ENCODE measurements at regions not wholly inside any gene's neighbourhood (a gene's known extent, or its start where the extent isn't known, plus 50 kb on each side); places are given as distances from the start of the nearest gene placed in this dataset.
"Not testable (repeated sequence)": the region's sequence is repeated elsewhere in the genome, so short reads cannot be mapped to it uniquely, and the experiment has no call there.

- no peak for DNase-seq
Measured at GRCh38 chr13:50426927-50427326, 411.7 kb downstream of the KCNRG start.

- DNase-seq, result not testable (repeated sequence)
Measured at GRCh38 chr13:50427511-50427910, 412.3 kb downstream of the KCNRG start.

DNA sequence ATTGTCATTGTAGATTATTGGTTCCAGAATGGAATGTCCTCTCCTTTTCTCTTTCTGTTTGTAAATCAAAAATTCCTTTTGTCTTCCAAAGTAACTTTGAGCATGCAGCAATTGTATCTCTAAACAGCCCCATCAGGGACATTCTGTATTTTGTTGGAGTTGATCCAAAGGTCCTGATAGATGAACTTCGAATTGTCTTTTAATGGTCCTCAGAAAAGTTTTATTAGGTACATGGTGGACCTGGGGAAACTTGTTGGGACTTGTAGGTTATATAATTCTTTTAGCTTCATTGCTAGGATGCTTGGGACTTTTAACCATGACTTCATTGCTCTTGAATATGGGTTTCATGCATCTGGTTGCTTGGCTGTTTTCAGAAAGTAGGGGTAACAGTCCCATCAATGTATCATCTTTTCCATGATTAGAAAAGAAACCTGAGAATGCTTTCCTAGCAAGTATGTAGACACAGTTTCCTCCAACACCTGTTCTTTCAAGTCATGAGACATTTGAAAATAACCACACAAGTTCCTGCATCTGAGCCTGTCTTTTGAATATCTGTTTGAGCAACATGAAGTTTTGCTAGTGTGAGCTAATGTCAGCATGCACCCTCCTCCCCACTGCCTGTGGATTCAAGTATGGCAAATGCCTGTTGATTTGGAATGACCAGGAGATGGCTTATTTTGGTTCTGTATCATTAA, 413.1 kb downstream of the KCNRG start:
- no peak for DNase-seq

- no peak for DNase-seq
Measured at GRCh38 chr13:50435011-50435410, 408.5 kb downstream of the DLEU7 start.

GRCh38 chr13:50437252-50437651, 406.2 kb downstream of the DLEU7 start:
- DNase-seq, result no peak

- DNase-seq, result no peak
Measured at GRCh38 chr13:50438351-50438750, 405.1 kb downstream of the DLEU7 start.

GRCh38 chr13:50441130-50441529, 402.4 kb downstream of the DLEU7 start:
- DNase-seq, result no peak

GRCh38 chr13:50444726-50445125, 398.8 kb downstream of the DLEU7 start:
- DNase-seq, result no peak

GRCh38 chr13:50446611-50447010, 396.9 kb downstream of the DLEU7 start:
- DNase-seq, result no peak

GRCh38 chr13:50448535-50448998, 394.9 kb downstream of the DLEU7 start:
- DNase-seq, result no peak

GRCh38 chr13:50449465-50449864, 394.0 kb downstream of the DLEU7 start:
- no peak for DNase-seq

- no peak for DNase-seq
Measured at GRCh38 chr13:50450279-50450678, 393.2 kb downstream of the DLEU7 start.

- no peak for DNase-seq
Measured at GRCh38 chr13:50451609-50452008, 391.9 kb downstream of the DLEU7 start.

DNA sequence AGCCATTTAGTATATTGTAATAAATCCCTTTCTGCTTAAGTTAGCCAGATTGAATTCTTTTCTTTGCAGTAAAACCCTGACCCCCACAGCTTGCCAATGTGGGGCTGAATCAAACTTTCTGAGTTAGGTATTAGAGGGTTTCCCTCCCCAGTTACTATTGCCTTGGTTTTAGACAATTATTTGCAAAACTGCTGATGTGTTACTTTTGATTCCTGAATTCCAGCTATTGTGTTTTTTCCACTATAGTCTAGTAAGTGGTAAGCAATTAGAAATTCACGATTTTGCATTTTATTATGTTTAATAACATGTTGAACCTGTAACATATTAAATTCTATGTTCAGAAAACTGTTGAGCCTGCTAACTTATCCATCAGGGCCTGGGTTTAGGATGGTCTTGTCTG, 391.5 kb downstream of the DLEU7 start:
- no peak for DNase-seq

- no peak for DNase-seq
Measured at GRCh38 chr13:50452756-50453155, 390.7 kb downstream of the DLEU7 start.

DNA sequence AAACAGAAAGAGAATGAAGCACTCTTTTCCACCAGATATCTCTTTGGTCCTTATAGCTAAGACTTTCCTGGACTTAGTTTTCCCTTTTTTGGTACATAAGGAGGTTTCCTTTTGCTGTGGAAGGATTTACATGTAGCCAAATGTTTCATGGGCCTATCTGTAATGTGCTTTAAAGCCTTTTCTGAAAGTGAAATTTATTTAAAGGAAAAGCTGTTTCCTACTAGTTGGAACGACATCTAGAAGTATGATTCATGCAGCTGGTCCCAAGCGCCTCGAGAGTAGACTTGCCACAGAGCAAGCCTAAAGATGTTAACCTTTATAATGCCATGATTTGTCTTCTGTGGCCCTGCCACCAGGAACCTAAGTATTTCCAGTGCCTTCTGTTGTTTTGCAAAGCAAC, 390.3 kb downstream of the DLEU7 start:
- no peak for DNase-seq

GRCh38 chr13:50456111-50456510, 387.4 kb downstream of the DLEU7 start:
- DNase-seq, result no peak

- no peak for DNase-seq
Measured at GRCh38 chr13:50457415-50458393, 385.8 kb downstream of the DLEU7 start.

DNA sequence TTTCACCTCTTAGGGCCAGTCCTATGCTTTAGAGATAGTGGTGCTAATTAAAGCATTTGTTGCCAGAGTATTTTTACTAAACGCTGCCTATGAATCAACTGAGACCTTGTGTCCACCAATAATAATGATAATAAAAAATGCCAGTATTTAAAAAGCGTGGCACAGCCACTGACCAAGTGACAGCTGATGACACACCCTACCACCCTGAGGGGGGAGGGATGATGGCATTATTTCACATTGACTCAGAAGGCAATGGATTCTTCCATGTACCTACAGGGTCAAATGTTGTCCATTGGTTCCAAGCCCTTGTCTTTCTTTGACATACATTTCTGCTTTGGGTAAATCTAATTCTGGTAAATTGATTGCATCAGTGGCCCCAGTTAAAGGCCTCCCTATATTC, 384.4 kb downstream of the DLEU7 start:
- DNase-seq, result no peak

DNA sequence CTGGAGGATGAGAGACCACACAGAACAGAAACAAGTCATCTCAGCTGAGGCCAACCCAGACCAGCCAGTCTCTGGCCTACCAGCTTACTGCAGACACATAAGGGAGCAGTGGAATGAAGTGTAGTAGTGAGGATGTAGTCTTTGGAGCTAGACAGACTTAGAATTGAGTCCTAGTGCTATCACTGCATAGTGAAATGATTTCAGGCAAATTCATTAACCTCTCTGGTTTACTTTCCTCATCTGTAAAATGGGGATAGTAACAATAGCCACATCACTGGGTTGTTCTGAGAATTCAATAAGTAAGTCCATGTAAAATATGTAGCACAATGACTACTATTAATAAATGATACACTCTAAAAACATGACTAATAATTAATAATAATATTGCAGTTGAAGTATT, 383.8 kb downstream of the DLEU7 start:
- no peak for DNase-seq

- DNase-seq, result no peak
Measured at GRCh38 chr13:50460358-50460757, 383.1 kb downstream of the DLEU7 start.

DNA sequence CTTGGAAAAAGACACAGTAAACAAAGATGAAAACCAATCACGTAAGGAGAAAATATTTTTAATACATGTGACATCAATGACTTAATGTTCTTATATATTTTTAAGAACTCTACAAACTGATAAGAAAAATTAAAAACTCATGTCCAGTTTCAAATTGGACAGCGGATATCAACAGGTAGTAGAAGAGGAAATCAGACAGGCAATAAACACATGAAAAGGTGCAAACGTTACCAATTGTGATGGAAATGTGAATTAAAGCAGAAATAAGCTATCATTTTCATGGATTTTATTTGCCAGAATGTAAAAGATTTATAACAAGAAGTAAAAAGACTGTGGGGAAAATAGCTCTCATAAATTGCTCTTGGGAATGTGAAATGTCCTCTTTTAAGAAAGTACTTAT, 382.3 kb downstream of the DLEU7 start:
- DNase-seq, result no peak

GRCh38 chr13:50463719-50464118, 379.8 kb downstream of the DLEU7 start:
- no peak for DNase-seq
